Suppressor macrophage treated with lipopolysaccharide for 1 hour (primary cell): ENCODE measurements at regions not wholly inside any gene's neighbourhood (a gene's known extent, or its start where the extent isn't known, plus 50 kb on each side); places are given as distances from the start of the nearest gene placed in this dataset.

ENCODE experiments used
- DNase-seq, 3 donors: peaks; one replicate each; pipeline ENCODE4 v3.0.0-alpha.2; 2020 to 2022

DNA sequence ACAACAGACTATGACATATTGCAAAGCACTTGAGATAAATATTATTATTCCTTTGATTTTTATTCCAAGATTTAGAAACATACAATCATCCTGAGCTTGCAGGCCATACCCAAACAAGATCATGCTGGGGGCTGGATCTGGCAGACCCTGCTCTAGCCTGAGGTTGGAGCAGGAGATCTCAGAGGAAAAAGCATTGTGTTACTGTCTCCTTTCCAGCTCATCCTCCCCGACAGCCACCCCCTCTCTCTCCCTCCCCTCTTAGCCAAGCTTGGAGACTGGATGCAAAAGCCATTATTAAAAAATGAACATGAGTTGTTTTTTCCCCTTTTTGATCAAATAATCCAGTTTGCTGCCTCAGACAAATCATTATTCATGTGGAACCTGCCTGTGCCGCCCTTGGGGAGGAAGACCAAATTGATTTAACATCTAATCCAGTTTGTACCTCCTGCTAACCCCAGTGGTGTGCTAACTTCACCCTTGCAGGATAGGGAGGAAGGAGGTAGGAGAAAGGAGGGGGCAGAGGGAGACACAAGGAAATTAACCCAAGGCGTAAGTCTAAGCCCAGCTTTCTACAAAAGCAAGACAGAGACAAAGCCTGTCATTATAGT, 565.8 kb upstream of the TBX3 start:
- DNase-seq = no peak

DNA sequence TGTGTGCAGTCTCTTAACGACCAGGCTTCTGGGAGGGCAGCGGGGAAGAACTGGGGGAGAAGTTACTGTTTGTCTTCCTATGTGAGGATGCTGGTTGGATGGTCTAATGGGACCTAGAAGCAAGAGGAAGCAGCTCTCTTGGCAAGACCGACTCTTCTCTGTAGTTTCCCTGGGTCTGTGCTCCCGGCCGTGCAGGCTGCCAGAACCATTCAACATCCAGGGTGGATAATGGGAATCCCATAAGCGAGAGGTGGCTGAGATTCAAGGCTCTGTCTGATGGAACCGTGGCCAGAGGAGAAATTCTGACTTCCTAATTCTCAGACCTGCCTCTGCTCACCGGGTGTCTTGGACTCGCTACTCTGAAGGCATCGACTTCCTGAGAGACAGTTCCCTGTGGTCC, 561.0 kb upstream of the TBX3 start:
- no peak for DNase-seq

DNA sequence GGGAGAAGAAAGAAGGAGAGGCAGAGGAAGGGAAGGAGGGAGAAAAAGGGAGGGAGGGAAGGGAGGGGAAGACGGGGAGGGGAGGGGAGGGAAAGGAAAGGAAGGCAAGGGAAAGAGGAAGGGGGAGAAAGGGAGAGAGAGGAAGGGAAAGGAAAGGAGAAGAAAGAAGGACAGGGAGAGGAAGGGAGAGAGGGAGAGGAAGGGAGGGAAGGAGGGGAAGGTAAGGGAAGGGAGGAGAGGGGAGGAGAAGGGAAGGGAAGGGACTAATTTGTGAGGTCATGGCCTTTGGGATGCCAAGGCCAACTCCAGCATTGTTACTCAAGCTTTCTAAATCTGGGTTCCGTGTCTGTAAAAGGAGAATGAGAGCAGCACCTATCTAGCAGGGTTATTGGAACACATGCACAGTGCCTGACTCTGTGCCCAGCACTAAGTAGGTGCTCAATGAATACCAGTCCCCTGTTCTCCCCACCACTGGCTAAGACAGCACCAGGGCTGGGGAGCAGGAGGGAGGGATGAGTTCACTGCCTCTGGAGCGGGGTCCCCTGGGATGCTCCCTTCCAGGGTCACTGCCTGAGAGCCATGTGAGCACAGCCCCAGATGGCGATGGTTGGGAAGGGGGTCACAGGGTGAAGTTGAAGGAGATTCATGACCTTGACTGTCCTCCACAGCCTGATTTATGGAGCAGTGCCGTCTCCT, 560.1 kb upstream of the TBX3 start:
- DNase-seq = no peak

DNA sequence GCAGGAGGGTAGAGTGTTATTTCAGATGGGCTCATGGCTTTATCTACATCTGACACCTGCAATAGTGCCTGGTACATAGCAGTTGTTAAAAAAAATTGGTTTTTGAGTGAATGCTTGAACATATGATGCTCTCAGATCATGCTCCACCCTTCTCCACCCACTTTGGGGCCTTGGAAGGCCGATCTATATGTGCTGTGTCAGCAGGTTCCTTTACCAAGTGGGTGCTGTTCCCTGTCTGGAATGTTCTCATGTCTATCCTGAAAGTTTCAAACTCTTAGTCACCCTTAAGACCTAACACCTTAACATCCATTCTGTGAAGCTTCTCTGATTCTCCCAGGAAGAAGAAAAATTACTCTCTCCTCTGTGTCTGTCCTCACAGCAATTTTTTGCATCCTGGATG, 556.3 kb upstream of the TBX3 start:
- no peak for DNase-seq

DNA sequence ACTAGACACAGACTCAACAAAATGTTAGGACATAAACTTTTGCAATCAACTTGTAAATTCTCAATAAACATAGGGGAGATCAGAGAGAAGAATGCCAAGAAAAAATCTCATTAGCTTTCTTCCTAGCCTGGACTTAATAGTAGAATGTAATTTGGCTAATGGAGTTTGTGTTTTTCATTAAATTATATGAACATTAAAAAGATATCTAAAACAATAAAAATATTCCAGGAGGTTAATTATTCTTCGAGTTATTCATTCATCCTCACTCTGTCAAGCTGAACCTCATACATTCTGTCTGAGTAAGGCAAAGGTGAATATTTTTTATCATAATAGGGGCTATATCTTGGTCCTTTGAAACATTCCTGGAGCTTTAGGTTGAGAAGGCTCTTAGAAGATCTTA, 551.9 kb upstream of the TBX3 start:
- DNase-seq = no peak

DNA sequence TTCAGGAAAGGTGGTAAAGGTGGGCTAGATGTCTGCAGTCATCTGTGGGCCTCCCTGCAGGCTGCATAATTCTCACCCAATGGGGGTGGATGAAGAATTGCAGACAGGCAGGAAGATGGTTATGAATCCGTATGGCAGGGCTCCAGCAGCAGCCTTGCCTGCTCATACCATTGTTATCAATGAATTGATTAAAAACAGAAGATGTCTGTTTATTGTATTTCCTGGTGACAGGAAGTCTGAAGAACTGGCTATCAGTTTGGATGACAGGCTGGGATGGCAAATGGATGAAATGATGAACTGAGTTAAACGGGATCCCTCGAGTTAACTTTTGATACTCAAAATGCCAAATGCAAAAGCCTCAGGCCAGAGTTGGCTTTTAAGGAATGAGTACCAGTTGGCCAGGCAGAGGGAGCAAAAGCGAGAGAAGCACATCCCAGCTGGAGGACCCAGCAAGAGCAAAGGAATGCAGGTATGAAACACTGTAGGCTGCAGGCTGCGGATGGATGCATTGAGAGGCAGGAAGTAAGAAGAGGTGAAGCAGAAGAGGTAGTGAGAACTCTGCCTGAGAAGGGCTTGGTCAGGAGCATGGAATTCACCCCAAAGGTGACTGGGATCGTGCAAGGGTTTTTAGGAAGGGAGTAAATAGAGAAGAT, 550.0 kb upstream of the TBX3 start:
- DNase-seq = no peak

DNA sequence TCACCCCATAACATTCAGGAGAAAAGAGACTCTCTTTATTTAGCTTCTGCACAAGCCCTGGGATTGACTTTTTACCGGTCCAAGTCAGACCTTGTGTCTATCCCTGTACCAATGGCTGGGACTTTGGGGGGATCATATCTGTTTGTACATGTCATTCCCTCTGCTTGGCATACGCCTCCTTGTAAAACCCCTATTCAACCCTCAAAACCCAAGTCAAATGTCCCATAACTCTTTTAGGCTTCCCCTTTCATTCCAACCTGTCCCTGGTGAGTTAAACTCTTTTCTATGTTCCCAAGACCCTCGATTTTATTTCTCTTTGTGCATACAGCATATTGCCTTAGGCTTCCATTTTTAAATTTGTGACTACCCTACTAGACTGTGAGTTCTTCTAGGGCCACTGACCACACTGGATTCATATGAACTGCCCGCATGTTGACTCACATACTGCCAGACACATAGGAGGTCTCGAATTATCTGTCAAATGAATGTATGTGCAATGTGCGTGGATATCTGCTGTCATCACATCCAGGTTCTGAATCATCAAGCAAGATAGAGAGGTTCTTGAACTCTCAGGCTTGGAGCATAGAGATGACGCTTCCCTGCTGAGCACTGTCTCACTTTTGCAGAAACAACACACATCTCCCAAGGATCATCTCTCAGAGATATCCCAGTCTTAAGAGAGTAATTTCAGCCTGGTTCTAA, 548.6 kb upstream of the TBX3 start:
- DNase-seq = no peak

DNA sequence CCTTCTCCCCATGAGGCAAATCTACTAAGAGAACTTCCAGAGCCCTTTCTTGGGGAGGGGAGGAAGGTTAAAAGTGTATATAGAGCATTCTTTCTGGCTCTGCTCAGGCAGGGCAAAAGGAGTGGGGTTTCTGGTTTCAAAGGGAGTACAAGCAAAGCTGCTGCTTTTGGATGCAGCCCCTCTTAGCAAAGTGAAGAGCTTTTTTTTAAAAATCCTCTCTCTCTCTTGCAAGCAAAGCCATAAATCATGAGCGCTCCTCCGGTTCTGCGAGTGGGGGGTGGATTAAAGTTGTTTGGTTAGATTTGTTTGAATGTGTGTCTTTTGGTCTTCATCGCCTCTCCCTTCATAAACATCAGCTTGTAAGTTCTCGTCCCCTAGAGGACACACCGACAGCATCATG, 546.6 kb upstream of the TBX3 start:
- no peak for DNase-seq

DNA sequence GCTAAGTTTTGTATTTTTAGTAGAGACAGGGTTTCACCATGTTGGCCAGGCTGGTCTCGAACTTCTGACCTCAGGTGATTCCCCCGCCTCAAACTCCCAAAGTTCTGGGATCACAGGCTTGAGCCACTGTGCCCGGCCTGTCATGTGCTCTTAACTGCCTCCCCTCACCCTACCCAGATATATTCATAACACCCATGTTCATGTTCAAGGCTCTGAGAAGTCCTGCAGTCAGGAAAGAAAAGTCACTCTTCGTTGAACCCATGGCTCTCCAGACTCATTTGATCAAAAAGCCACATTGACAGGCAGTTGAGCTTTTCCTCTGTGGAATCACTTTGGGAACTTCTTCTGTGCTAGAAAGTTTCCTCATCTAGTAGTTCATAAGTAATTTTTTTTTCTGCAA, 545.5 kb upstream of the TBX3 start:
- DNase-seq = no peak

DNA sequence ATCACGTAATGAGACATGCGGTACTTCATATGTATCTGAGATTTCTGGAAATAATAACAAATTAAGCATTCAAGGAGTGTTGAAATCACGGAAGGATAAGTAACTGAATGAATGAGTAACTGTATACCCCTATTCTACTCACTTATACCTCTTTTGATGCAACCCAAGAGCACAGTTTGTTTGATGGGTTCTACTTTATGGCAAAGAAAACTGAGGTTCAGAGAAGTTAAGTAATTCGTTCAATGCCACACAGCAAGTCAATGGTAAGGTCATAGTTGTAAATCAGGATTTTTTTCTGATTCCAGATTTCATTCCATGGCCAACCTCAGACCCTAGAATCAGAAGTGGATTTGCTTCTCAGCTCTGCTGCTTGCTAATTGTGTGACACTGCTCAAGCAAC, 544.5 kb upstream of the TBX3 start:
- DNase-seq = no peak

DNA sequence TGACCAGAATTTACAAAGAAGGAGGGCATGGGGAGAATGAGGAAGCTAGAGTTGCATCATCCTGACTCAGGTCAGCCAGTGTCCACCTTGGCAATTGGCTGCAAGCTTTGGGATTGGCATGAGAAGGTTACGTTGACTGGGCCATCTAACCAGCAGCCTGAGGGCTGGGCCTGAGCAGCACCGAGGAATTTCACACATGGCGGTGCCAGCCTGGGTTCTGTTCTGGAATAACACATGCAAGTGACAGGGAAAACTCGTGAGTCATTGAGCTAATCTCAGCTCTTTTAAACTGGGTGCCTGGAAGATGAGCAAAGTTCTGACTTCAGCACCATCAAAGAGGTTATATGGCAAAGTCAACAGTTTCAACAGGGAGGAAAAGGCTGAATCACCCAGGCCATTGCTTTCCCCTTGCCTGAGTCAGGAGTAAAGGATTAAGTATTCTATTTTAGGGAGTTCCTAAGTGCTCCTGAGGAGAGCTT, 543.2 kb upstream of the TBX3 start:
- DNase-seq = no peak

DNA sequence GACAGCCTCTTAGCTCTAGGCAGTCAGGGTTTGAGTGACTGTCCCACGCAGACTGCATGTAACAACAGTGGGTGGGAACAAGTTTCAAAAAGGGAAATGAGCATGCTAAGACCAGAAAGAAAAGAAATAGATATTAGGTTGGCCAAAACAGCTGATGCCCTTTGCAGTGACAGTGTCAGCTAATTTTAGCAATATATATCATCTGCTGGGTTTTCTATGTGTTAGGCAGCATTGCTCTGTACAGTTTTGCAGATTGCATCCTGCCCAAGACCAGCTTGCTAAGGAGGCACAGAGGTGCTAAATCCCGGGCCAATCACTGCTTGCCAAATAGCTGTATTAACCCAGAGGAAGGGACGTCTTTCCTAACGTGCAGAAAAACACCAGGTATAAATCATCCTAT, 541.9 kb upstream of the TBX3 start:
- no peak for DNase-seq

DNA sequence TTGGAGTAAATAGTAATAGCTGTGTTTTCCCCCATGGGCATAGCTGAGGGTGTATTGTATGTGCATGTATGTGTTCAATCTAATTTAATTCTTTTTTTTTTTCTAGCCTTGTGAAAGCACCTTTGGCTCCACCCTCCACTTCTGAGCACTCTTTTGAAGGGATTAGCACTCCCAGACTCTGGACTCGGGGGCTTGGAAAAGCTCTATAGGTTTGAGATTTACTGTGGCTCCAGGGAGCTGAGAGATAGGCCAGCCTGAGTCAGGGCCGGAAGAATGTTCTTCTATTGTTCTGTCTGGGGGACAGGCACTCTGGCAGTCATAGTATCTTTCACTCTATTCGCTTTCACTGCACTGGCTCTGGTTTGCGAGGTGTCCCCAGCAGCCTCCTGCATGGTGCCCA, 540.0 kb upstream of the TBX3 start:
- no peak for DNase-seq

DNA sequence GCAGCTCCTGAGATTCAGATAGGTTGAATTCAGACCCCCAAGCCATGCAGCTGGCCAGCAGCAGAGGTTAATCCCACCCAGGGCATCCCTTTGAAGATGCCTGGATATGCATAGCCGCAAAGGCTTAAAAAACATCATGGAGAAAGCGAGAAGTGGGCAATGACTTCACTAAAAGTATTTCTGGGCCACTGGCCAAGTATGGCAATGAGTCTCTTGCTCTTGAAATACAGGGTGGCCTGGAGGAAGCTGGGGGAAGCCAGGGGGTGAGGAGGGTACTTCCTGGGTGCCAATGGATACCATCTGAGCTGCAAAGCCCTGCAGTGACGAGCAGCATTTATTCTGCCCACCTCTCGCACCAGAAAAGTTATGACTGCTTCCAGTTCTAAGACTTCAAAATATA, 539.3 kb upstream of the TBX3 start:
- DNase-seq = no peak

DNA sequence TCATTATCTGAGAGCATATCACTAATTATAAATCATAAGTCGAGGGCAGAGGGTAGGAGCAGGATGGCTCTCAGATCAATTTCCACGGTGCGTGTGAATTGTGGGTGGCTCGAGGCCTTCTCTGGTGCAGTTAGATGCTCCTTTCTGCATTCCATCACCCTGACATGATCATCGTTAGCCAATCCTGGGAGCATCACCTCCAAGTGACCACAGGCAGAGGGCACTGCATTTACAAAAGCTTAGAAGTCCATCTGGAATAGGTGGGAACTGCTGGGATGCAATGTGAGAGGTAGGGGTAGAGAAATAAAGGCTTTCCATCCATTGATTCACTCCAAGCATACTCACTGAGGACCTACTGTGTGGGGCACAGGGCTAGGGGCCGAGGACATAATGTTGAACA, 538.2 kb upstream of the TBX3 start:
- DNase-seq = no peak

DNA sequence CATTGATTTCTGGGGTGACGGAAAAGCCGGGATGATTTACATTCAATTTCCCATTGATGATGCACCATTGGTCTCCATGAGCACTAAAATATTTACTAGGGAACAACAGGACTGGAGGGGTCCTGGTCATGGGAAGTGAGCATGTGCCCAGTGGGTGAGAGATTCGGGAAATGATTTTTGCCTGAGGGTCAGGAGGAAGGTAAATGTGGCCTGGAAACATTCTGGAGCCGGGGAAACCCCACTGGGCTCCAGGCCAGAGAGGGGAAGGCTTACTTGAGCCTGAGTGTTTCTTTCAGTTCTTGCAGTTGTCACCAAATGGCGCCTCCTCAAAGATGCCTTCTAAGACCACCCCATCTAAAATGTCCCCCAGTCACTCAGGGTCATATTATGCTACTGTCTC, 532.3 kb upstream of the TBX3 start:
- DNase-seq = no peak

DNA sequence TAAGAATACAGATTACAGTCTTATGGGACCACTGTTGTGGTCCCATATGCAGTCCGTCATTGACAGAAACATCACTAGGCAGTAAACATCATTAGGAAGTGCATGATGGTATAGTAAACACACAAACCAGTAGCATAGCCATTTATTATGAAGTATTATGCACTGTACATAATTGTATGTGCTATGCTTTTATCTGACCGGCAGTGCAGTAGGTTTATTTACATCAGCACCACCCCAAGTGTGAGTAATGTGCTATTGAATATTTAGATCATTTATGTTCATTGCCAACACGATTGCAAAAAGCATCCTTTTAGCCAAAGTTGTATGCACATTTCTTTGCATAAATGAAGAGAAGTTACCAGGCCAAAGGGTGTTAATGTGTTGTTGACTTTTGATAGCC, 531.6 kb upstream of the TBX3 start:
- DNase-seq = no peak

DNA sequence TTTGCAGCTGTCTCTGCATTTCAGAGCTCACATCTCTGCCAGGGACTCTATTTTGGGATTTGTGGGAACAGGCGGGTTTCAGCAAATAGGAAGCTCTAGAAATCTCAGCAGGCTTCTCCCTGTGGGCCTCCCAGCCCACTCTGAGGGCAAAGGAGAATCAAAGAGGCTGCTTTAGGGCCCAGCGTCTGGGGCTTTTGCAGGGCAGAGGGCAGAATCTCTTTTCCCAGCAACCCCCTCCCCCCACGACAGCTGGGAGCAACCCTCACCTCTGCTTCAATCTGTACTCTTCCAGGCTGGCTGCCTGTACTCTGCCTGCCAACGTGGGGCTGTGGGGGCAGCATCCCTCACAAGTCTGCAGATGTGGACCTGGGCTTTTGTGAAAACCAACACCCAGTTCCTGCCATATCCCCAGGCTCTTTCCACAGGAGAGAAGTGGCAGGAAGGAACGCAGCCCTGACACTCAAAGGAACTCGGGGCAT, 529.6 kb upstream of the TBX3 start:
- no peak for DNase-seq

DNA sequence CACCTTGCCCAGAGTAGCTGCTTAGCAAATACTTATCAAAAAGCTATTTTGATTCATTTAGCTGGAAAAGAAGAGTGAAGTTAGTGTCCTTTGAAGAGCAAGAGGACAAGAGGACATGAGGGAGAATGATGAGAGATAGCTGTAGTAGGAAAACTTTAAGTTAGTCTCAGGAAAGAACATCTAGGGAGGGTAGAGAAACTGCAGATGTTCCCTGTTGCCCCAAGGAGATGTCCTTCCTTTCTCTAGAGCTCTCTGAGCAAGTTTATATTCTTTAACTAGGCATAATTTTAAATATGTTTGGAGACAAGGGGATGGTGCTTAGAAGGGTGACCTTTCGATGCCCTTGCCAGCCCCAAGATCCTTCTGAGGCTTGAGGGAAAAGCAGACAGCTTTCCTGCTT, 529.1 kb upstream of the TBX3 start:
- no peak for DNase-seq

DNA sequence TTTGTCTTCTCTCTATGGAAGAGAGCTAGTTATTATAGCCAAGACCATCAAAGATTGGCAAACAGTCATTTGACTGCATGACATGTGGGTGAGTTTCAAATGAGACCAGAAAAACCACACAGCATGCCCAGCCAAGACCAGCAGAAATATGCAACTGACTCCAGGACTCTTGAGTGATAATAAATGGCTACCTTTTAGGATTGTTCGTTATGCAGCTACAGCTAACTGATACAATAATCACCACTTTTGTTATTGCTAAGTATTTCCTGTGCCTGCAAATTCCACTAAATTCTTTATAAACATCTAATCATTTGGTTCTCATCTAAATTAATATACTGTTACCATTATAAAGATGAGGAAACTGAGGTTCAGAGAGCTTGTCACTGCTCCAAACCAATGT, 528.4 kb upstream of the TBX3 start:
- DNase-seq = no peak

DNA sequence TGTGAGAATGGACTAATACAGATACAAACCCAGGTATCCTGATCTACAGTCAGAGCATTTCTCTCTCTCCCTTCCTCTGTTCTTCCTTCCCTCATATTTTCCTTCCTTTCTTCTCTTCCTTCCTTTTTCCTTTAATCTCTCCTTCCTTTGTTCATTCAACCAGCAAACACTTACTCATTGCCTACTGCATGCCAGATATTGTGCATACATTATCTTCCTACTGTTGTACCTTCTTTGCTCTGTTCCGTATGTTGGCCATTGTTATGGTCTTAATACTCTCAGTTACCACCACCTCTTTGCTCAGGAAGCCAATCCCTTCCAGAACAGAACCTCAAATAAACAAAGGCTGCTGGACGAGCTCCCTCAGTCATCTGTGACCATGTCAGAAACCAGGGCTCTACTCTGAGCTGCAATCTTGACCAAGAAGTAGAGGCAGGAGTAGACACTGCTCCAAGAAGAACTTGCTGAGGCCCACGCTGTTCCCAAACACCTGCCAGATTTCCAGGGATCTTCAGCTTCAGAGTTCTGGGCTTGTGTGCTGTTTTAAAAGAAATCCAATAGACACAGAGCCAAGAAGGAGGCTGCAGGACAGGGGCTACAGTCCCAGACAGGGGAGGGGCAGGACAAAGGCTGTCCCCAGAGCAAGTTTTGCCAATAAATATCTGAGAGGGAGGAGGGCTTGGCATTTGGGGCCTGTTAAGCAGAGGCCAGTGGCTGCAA, 526.7 kb upstream of the TBX3 start:
- no peak for DNase-seq

DNA sequence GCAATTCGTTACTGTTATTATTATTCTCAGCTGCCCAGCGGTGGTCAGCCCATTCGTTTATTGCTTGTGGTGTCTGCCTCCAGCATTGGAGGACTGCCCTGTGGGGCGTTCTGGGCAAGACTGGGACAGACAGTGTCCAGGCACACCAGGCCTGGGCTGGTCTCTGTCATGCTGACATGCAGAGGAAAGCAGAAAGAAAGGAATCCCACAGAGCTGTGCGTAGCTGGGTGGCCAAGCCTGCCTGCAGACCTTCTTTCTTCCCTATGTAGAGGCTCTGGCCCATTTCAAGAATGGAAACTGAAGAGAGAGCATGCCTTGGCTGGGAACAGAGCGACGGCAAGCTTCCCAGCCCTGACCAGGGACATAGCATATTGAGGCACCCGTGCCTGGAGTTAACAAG, 525.3 kb upstream of the TBX3 start:
- no peak for DNase-seq

DNA sequence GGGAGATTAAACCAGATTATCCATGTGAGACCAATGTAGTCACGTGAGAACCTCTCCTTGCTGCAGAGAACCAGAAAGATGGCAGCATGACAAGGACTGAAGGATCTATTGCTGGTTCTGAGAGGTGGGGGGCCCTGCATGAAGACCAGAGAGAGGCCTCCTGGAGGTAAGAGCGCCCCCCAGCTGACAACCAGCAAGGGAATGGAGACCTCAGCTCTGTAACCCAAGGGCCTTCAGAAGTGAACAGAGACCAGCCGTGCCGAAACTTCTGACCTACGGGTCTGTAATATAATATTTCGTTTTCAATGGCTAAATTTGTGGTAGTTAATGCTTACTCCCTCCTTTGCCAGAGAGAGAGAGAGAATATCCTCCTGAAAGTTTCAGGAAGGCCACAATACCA, 524.1 kb upstream of the TBX3 start:
- DNase-seq = no peak
